SK-N-MC (cell line): ENCODE measurements at regions not wholly inside any gene's neighbourhood (a gene's known extent, or its start where the extent isn't known, plus 50 kb on each side); places are given as distances from the start of the nearest gene placed in this dataset.
"Not testable (repeated sequence)": the region's sequence is repeated elsewhere in the genome, so short reads cannot be mapped to it uniquely, and the experiment has no call there.

Experiments
- EZH2 ChIP-seq: fragments of 200-600 bp; sonication (generic); IDR thresholded peaks from one replicate; pipeline ENCODE4 v1.6.1; 2017; ENCODE audit warnings: antibody characterized with exemption
- FOXP2 ChIP-seq: optimal IDR thresholded peaks from 2 replicates; pipeline ENCODE3; 2011; ENCODE audit warnings: mild to moderate bottlenecking, moderate library complexity; ENCODE audit not compliant: insufficient read depth; ENCODE audit errors: extremely low read length, control extremely low read depth
- POLR2AphosphoS5 ChIP-seq: IDR thresholded peaks from 2 replicates; pipeline ENCODE4 v1.6.1; 2012; ENCODE audit warnings: mild to moderate bottlenecking, low read depth, low read length, borderline replicate concordance

- not testable (repeated sequence) for TF ChIP-seq EZH2, POLR2AphosphoS5, FOXP2
Observed at GRCh38 chr15:20265710-20266109, 275.9 kb downstream of the GOLGA6L6 start.
